Activated T-helper 9 cell treated with anti-CD3 and anti-CD28 coated beads, Interleukin-2, amount 50 U/mL, for 16 hours (primary cell): ENCODE measurements at regions not wholly inside any gene's neighbourhood (a gene's known extent, or its start where the extent isn't known, plus 50 kb on each side); places are given as distances from the start of the nearest gene placed in this dataset.

ENCODE experiments used
- DNase-seq: peaks from one replicate; pipeline ENCODE4 v3.0.0-alpha.2; 2020; ENCODE audit warnings: low read depth

DNA sequence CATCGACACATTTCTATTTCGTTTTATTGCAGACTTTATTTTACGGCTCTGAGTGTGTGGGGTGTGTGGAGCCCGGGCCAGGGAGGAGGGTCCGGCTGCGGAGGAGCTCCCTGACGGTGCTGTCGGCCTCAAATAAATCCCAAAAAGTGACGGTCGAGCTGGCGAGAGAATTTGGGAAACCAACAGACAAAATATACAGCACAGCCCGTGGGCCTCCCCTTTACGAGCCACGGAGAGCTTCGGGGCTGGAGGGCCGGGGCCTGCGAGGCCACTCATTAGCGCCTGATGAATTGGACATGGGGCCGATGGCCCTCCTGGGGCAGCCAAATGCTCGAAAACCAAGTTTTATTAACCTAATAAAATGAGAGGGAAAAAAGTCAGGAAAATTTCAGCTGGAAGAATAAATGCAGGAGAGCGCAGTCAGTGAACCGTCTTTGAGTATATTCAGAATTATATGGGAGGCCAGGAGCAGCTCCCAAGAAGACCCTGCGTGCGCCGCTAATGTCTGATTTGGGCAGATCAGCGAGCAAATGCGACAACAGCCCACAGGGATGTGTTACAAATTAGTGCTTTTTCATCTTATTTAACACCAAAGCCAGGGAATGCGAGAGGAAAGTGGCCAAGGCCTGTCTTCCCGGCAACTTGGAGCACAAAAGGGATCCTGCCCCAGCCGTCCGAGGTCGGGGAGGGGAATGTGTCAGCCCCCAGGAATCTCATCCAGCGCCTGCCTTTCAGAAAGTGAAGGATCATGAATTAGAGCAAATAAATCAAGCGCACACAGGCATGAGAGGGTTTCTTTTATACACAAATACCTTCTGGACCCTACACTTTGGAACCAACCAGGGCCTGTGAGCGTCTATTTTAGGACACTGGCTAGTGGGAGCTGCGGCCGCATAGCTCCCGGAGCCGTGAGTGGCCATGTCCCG is 249.1 kb downstream of the C16orf95 start:
- DNase-seq, result no peak

- no peak for DNase-seq
Measured at GRCh38 chr16:87068762-87069150, 248.4 kb downstream of the C16orf95 start.

GRCh38 chr16:87070657-87071056 is 246.5 kb downstream of the C16orf95 start:
- no peak for DNase-seq

DNA sequence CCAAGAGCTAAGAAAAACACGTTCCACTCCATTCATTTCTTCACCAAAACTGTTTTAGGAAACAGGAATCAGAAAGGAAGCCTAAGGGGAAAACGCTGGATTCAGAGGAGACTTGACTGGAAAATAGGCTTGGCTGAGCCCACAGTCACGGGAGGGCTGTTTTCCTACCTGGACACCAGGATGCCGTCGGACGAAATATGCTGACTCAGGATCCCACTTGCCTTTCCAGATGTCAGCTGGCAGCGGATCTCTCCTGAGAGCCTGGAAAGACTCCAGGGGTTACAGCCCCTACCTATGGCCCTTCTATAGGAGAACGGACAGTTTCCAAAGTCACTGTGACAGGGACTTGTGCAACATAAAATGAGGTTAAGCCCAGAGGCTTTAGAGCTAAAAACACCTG is 245.1 kb downstream of the C16orf95 start:
- DNase-seq, result no peak

- DNase-seq, result no peak
Measured at GRCh38 chr16:87074641-87075318, 242.4 kb downstream of the C16orf95 start.

- DNase-seq, result no peak
Measured at GRCh38 chr16:87075319-87075860, 241.8 kb downstream of the C16orf95 start.

DNA sequence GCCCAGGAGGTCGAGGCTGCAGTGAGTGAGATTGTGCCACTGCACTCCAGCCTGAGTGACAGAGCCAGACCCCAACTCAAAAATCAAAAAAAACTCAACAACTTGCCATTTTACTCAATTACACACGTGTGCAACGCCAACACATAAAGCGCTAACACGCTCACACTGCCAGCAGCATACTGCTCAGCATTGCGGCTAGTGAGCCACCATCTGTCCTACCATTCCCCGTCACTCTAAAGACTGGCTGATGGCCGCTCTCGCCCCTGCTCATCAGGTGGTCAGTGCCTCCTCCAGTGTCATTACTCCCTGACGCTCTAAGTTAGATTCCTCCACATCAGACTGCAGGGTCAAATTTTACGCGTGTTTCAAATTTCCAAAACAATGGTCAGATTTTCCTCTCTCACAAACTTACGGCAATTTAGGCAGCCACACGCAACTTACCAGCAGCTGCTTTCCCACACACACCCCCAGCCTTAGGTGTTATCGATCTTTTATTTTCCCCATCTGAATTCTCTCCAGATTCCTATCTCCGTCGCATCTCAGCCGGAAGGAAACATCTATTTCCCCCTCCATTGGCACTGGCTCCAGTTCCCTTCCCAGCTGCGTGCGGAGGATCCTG is 240.8 kb downstream of the C16orf95 start:
- DNase-seq, result no peak

DNA sequence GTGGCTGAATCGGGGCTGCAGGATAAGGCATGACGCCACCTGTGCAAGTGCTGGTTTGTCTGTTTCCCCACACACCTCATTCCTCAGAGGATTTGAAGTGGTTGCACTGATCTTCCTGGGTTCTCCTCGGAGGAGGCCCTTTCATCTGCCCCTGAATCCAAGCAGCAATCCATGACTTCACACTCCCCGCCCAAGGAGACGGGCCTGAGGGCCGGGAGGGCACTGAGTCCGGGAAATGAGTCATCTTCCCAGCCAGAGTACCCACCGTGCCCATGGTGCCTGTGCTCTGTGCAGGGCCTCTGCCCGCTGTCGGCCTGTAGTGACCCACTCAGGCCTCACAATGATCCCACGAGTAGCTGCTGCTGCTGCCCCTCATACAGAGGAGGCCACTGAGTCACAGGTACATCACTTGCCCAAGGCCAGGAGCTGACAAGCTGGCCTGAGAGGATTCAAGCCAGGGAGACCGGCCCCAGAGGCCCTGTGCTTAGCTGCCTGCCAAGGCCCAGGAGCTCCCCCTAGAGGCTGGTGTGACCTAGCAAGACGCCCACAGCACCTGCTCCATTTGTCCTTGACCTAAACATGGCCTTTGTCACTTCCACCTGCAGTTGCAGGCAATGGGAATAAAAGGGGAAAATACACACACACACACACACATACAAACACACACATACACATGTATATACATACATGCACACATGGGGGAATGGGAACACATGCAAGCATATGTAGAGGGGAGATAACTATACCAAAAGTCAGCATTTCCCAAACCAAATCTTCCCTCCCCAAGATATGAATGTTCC is 240.0 kb downstream of the C16orf95 start:
- no peak for DNase-seq

DNA sequence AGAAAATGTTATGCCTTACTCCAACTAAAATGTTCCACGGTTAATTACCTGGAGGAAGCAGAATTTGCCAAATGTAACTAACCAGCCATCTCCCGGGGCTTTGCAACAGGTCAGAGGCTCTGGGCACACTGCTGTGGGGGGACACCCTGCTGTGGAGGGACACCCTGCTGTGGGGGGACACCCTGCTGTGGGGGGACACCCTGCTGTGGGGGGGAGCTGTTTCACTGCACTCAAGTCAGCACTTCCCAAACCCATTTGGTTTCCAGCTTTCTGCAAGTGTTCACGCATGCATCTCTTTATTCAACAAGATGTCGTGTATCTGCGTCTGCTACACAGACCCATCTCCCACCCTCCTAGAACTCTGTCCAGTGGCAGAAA is 239.5 kb downstream of the C16orf95 start:
- no peak for DNase-seq

- no peak for DNase-seq
Measured at GRCh38 chr16:87080571-87081167, 236.5 kb downstream of the C16orf95 start.

DNA sequence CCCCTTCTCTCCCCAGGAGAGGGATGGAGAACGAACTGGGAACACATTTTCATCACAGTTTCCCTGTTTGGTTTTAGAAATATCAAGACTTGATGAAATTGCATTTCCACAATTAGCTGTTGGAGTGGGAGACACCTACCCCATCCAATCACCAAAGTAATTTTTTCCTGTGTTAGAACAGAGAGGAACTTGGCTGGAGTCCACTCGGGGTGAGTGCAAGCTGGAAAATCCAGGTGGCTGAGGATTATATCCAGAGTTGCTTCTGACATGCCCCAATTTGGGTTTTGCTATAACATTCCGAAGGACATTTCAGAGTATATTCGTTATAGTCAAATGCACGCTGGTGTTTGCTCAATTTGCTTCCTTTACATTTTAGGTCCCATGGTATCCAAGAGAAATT is 231.8 kb downstream of the C16orf95 start:
- no peak for DNase-seq

- DNase-seq, result no peak
Measured at GRCh38 chr16:87086156-87086555, 231.0 kb downstream of the C16orf95 start.

DNA sequence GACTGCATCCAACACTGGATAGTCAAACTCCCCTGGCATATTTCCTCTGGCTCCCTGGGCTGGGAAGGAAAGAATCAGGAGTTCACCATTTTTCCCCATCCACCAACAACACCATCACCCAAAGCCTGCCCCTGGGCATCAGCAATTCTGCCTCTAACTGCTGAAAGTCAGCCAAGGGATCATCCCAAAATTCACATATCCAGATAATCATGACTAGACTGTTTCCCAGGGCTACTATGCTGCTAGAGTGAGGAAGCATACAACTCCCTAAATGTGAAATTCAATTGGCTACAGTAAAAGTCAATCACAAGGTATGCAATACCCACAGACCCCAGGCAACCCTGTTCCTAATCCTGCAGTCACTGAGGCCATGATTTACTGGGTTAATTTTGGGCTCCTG is 230.6 kb downstream of the C16orf95 start:
- DNase-seq, result no peak

- DNase-seq, result no peak
Measured at GRCh38 chr16:87092958-87093357, 224.2 kb downstream of the C16orf95 start.

DNA sequence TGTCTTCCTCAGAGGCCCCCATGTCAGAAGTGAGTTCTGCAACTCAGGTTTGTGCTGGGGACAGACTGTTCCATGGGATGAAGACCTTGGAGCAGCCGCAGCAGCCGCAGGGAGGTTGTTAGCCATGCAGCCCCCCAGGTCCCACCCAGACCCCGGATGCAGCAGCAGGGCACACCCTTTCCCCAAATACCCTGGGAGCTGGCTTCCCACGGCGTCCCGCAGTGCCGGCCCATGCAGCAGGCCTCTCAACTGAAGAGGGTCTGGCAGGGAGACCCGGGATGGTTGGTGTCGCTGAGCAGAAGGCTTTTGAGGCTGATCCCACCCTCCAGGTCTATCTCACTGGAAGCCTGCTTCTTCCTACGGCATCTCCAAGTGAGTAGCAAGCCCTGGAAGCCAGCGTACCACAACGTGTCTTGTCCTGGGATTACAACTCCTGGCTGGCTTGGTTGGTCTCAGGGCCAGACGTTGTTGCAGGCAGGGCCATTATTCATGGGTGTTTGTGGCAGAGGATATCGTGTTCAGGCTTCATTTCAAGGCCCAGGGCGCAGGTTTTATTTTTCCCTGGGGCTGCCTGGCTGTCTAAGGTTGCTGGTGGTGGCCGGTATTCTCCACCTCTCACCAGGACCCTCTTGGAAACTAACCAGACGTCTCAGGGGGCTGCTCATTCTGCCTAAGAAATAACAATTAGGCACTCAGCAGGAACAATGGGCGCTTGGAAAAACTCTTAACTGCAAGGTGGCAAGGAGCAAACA is 223.2 kb downstream of the C16orf95 start:
- no peak for DNase-seq

GRCh38 chr16:87094556-87094865 is 222.7 kb downstream of the C16orf95 start:
- DNase-seq, result no peak

DNA sequence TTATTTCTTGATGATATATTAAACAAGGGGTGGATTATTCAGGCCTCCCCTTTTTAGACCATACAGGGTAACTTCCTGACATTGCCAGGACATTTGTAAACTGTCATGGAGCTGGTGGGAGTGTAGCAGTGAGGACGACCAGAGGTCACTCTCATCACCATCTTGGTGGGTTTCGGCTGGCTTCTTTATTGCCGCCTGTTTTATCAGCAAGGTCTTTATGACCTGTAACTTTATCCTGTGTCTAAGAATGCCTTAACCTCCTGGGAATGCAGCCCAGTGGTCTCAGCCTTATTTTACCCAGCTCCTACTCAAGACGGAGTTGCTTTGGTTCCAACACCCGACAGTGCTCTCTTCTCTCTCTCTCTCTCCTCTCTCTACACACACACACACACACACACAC is 221.9 kb downstream of the C16orf95 start:
- DNase-seq, result no peak

DNA sequence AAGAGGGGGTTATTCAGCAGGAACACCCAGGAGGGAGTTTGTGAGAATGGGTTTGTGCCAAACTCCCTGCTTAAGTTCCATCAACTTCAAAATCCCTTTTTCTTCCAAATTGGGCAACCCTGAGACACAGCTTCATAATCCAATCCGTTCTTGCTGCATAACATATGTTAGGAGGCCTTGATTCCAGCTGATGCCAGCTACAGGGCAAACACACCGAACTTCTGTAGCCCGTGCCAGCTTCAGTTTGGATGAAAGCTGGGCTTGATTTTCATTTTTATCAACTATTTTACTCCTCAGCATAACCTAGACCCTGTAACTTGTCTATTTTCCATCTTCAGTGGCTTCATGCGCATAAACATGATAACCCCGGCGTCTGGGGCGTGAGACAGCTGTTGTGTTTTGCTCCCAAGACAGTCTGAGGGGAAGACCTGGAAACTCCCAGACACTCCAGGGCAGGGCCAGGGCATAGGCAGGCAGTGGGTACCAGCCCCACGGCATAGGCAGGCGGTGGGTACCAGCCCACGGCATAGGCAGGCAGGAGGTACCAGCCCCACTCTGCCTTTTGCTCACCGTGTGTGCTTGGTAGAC is 220.4 kb downstream of the C16orf95 start:
- DNase-seq, result no peak

- DNase-seq, result no peak
Measured at GRCh38 chr16:87098361-87098760, 218.8 kb downstream of the C16orf95 start.

DNA sequence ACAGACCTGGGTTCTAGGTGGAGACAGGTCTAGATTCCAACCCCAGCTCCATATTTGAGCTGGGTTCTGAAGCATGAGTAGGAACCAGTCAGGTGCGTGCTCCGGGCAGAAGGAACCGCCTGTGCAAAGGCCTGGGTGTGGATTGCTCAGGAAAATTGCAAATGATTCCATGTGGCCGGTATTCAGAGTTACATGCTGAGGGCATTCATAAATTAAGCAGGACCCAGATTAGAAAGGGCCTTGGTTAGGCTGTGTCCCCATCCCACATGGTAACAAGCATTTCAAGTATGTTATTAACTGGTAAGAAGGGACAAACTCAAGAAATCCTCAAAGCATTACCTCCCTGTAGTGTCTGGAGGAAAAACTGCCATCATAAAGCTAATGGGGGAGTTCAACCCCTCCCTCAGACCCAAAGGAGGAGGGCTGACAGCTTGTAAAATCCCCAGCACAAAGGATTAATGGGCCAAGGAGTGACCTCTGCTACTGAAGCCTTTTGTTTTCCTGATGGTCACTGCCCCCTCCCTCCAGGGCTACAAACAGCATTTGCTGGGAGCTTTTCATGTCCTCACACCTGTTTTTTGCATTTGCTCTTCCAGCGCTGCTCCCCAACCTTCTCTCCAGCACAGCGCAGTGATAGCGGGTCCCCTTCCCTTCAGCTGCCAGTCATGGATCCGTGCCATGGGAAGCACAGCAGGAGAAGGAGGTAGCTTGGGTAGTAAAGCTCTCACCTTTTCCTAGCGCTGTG is 218.0 kb downstream of the C16orf95 start:
- DNase-seq, result no peak
